ENCODE measurements at regions not wholly inside any gene's neighbourhood (a gene's known extent, or its start where the extent isn't known, plus 50 kb on each side); places are given as distances from the start of the nearest gene placed in this dataset.

DNA sequence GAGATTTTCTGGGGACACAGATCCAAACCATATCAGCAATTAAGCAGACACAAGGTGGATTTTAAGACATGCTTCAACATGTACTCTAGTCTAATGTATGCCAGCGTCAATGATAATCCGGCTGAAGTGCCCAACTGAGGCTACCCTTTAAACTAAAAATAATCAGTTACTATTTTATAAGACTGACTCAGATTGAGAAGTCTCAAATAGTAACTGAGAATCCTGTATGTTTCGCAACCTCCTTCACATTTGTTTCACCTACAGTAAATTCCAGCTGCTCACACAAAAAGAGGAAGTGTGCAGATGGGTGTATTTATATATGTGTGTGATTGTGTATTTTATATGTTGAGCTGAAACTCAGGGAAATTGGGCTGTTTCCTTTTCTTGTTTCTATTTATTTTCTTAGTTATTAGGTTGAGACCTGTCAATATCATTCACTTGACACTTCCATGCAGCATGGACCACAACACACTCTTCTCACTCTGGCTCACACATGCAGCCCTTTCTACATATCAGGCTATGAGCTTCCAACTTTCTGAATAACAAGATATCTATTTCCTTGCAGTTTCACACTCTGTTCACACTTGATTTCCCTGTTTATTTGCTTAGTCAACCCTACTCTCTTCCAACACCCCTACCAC lies 1224.9 kb upstream of the TMEM132C start:
- TF ChIP-seq, protein P1, sequence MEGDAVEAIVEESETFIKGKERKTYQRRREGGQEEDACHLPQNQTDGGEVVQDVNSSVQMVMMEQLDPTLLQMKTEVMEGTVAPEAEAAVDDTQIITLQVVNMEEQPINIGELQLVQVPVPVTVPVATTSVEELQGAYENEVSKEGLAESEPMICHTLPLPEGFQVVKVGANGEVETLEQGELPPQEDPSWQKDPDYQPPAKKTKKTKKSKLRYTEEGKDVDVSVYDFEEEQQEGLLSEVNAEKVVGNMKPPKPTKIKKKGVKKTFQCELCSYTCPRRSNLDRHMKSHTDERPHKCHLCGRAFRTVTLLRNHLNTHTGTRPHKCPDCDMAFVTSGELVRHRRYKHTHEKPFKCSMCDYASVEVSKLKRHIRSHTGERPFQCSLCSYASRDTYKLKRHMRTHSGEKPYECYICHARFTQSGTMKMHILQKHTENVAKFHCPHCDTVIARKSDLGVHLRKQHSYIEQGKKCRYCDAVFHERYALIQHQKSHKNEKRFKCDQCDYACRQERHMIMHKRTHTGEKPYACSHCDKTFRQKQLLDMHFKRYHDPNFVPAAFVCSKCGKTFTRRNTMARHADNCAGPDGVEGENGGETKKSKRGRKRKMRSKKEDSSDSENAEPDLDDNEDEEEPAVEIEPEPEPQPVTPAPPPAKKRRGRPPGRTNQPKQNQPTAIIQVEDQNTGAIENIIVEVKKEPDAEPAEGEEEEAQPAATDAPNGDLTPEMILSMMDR (IDR thresholded peaks at IDR 0.05), result no peak
- no peak overlapping the region for H3K4me3 Mint-ChIP-seq
- Histone ChIP-seq H3K27me3 (ENCODE audit: control insufficient read depth, insufficient read depth, low read length) (no peaks in the 10 kb centered on the region), H3K4me3 (ENCODE audit: low read length) (no peak overlapping the region), H3K36me3 (ENCODE audit: control insufficient read depth, insufficient read depth, low read length) (no peaks in the 10 kb centered on the region), H3K4me1 (ENCODE audit: control insufficient read depth, insufficient read depth, low read length) (no peaks in the 10 kb centered on the region), H3K9me3 (ENCODE audit: control insufficient read depth, insufficient read depth, low read length) (no peaks in the 10 kb centered on the region), H3K27ac (ENCODE audit: low read length) (no peak overlapping the region)
- H3K36me3 Mint-ChIP-seq, result no peaks in the 10 kb centered on the region
- intact Hi-C loops (cut with micrococcal nuclease), result no loop called here
- ATAC-seq (no peak), DNase-seq (no peak)
- WGBS (ENCODE audit: insufficient coverage), result 75% methylated on average over 2 of the region's 3 CpGs
- no peaks in the 10 kb centered on the region for H3K27me3 Mint-ChIP-seq (ENCODE audit: low read depth in 2 of 2)
- H3K27ac Mint-ChIP-seq, result no peak overlapping the region
- peaks cover 4 to 8% of the 10 kb centered on the region in 2 donors for H3K9me3 Mint-ChIP-seq
- no peaks in the 10 kb centered on the region for H3K4me1 Mint-ChIP-seq

GRCh38 chr12:127043731-127044130 lies 1223.2 kb upstream of the TMEM132C start:
- H3K36me3 Mint-ChIP-seq, result no peaks in the 10 kb centered on the region
- Histone ChIP-seq H3K9me3 (ENCODE audit: control insufficient read depth, insufficient read depth, low read length) (no peaks in the 10 kb centered on the region), H3K36me3 (ENCODE audit: control insufficient read depth, insufficient read depth, low read length) (no peaks in the 10 kb centered on the region), H3K4me3 (ENCODE audit: low read length) (no peak overlapping the region), H3K27ac (ENCODE audit: low read length) (no peak overlapping the region), H3K4me1 (ENCODE audit: control insufficient read depth, insufficient read depth, low read length) (no peaks in the 10 kb centered on the region), H3K27me3 (ENCODE audit: control insufficient read depth, insufficient read depth, low read length) (no peaks in the 10 kb centered on the region)
- H3K27me3 Mint-ChIP-seq (ENCODE audit: low read depth in 2 of 2), result no peaks in the 10 kb centered on the region
- intact Hi-C loops (cut with micrococcal nuclease), result no loop called here
- WGBS (ENCODE audit: insufficient coverage), result 92% methylated on average over 3 of the region's 3 CpGs
- DNase-seq (no peak), ATAC-seq (no peak)
- no peaks in the 10 kb centered on the region for H3K4me1 Mint-ChIP-seq
- no peak overlapping the region for H3K4me3 Mint-ChIP-seq
- TF ChIP-seq, protein P1 (IDR thresholded peaks at IDR 0.05), result no peak
- peaks cover 4 to 12% of the 10 kb centered on the region in 2 donors for H3K9me3 Mint-ChIP-seq
- H3K27ac Mint-ChIP-seq, result no peak overlapping the region

GRCh38 chr12:127044836-127045235 lies 1222.1 kb upstream of the TMEM132C start:
- Mint-ChIP-seq H3K36me3 (no peaks in the 10 kb centered on the region), H3K4me1 (no peaks in the 10 kb centered on the region), H3K4me3 (no peak overlapping the region), H3K27ac (no peak overlapping the region), H3K9me3 (peaks cover 1 to 10% of the 10 kb centered on the region in 2 donors), H3K27me3 (ENCODE audit: low read depth in 2 of 2) (no peaks in the 10 kb centered on the region)
- Histone ChIP-seq H3K27ac (ENCODE audit: low read length) (no peak overlapping the region), H3K36me3 (ENCODE audit: control insufficient read depth, insufficient read depth, low read length) (no peaks in the 10 kb centered on the region), H3K4me1 (ENCODE audit: control insufficient read depth, insufficient read depth, low read length) (no peaks in the 10 kb centered on the region), H3K27me3 (ENCODE audit: control insufficient read depth, insufficient read depth, low read length) (no peaks in the 10 kb centered on the region), H3K9me3 (ENCODE audit: control insufficient read depth, insufficient read depth, low read length) (no peaks in the 10 kb centered on the region), H3K4me3 (ENCODE audit: low read length) (no peak overlapping the region)
- DNase-seq (no peak), ATAC-seq (no peak)
- intact Hi-C loops (cut with micrococcal nuclease), result no loop called here
- TF ChIP-seq, protein P1 (IDR thresholded peaks at IDR 0.05), result no peak
- 71% methylated on average over 1 of the region's 1 CpG for WGBS (ENCODE audit: insufficient coverage)

- ATAC-seq, result no peak
- Mint-ChIP-seq H3K27ac (no peak overlapping the region), H3K36me3 (no peaks in the 10 kb centered on the region), H3K4me3 (no peak overlapping the region), H3K27me3 (ENCODE audit: low read depth in 2 of 2) (no peaks in the 10 kb centered on the region), H3K9me3 (peaks cover 0 to 9% of the 10 kb centered on the region in 2 donors), H3K4me1 (no peaks in the 10 kb centered on the region)
- Histone ChIP-seq H3K4me3 (ENCODE audit: low read length) (no peak overlapping the region), H3K9me3 (ENCODE audit: control insufficient read depth, insufficient read depth, low read length) (no peaks in the 10 kb centered on the region), H3K4me1 (ENCODE audit: control insufficient read depth, insufficient read depth, low read length) (no peaks in the 10 kb centered on the region), H3K27ac (ENCODE audit: low read length) (no peak overlapping the region), H3K27me3 (ENCODE audit: control insufficient read depth, insufficient read depth, low read length) (no peaks in the 10 kb centered on the region), H3K36me3 (ENCODE audit: control insufficient read depth, insufficient read depth, low read length) (no peaks in the 10 kb centered on the region)
- TF ChIP-seq, protein P1 (IDR thresholded peaks at IDR 0.05), result no peak
- 70% methylated on average over 1 of the region's 1 CpG for WGBS (ENCODE audit: insufficient coverage)
- no peak for DNase-seq
- intact Hi-C loops (cut with micrococcal nuclease), result no loop called here
Observed at GRCh38 chr12:127046467-127046866, 1220.5 kb upstream of the TMEM132C start.

All from natural killer cell (primary cell).